Lower leg skin (tissue), 3 donors: ENCODE measurements at regions not wholly inside any gene's neighbourhood (a gene's known extent, or its start where the extent isn't known, plus 50 kb on each side); places are given as distances from the start of the nearest gene placed in this dataset.

Experiments used
- CTCF ChIP-seq, 3 donors: fragments of 450-650 bp; IDR thresholded peaks; one replicate each; pipeline ENCODE4 v1.5.1; 2016; ENCODE audit warnings: antibody characterized with exemption in 3 of 3, mild to moderate bottlenecking in 3 of 3, moderate library complexity in 2 of 3
- POLR2A ChIP-seq, 2 donors: fragments of 450-650 bp; IDR thresholded peaks; one replicate each; pipeline ENCODE4 v1.6.1; 2016 to 2017; ENCODE audit warnings: antibody characterized with exemption in 2 of 2, mild to moderate bottlenecking in 1 of 2, moderate library complexity in 1 of 2

- no peak for TF ChIP-seq CTCF (IDR thresholded peaks at IDR 0.05)
- no peak for TF ChIP-seq POLR2A (IDR thresholded peaks at IDR 0.05)
Observed at GRCh38 chr12:98439471-98439951, 75.9 kb upstream of the TMPO start.
